ENCODE measurements at regions not wholly inside any gene's neighbourhood (a gene's known extent, or its start where the extent isn't known, plus 50 kb on each side); places are given as distances from the start of the nearest gene placed in this dataset.

- Histone ChIP-seq H3K4me1 (ENCODE audit: control insufficient read depth in 4 of 4, insufficient read depth in 4 of 4, low read length in 3 of 4) (no peaks in the 10 kb centered on the region), H3K27me3 (ENCODE audit: control insufficient read depth in 4 of 4, insufficient read depth in 4 of 4, low read length in 3 of 4) (no peaks in the 10 kb centered on the region), H3K4me3 (ENCODE audit: low read depth in 1 of 3, low read length in 3 of 3) (no peak overlapping the region), H3K9ac (ENCODE audit: low read depth in 1 of 2, low read length in 2 of 2) (no peak overlapping the region), H3K9me3 (ENCODE audit: control insufficient read depth in 4 of 4, low read length in 3 of 4) (no peaks in the 10 kb centered on the region), H3K36me3 (ENCODE audit: control insufficient read depth in 4 of 4, insufficient read depth in 3 of 4, low read depth in 1 of 4, low read length in 3 of 4) (no peaks in the 10 kb centered on the region), H3K27ac (ENCODE audit: low read depth in 1 of 2, low read length in 2 of 2) (no peak overlapping the region)
- 97% methylated on average over 1 of the region's 1 CpG for WGBS
- TF ChIP-seq JUND (IDR thresholded peaks at IDR 0.05) (no peak), FOXA1 (IDR thresholded peaks at IDR 0.05) (no peak)
- DNase-seq (ENCODE audit: low spot score): no peak
These were observed 328.8 kb upstream of the PIK3R1 start for GRCh38 chr5:67886761-67887160.

DNA sequence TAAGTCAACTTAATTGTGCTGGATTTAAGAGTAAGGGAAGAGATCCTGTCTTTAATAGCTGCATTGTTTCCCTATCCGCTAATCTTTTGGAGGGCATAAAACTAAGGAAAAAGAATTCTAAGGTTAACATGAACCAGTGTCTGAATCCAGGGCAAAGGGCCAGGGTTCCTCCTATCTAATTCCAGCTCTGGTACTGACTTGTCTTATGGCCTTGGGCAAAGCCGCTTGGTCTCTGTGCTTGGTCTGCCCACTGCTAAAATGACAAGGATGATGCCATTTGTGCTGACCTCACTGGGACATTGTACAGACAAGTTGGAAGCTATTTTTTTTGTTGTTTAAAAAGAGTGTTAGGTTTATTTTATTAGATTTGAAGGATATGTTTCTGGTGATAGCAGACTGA is 334.7 kb upstream of the PIK3R1 start:
- Histone ChIP-seq H3K9me3 (ENCODE audit: control insufficient read depth in 4 of 4, low read length in 3 of 4) (no peaks in the 10 kb centered on the region), H3K27me3 (ENCODE audit: control insufficient read depth in 4 of 4, insufficient read depth in 4 of 4, low read length in 3 of 4) (no peaks in the 10 kb centered on the region), H3K4me3 (ENCODE audit: low read depth in 1 of 3, low read length in 3 of 3) (no peak overlapping the region), H3K27ac (ENCODE audit: low read depth in 1 of 2, low read length in 2 of 2) (no peak overlapping the region), H3K4me1 (ENCODE audit: control insufficient read depth in 4 of 4, insufficient read depth in 4 of 4, low read length in 3 of 4) (no peaks in the 10 kb centered on the region), H3K9ac (ENCODE audit: low read depth in 1 of 2, low read length in 2 of 2) (no peak overlapping the region), H3K36me3 (ENCODE audit: control insufficient read depth in 4 of 4, insufficient read depth in 3 of 4, low read depth in 1 of 4, low read length in 3 of 4) (no peaks in the 10 kb centered on the region)
- 90% methylated on average over 2 of the region's 2 CpGs for WGBS
- TF ChIP-seq SP1 (IDR thresholded peaks at IDR 0.05) (no peak), MAX (IDR thresholded peaks at IDR 0.05) (no peak), HNF4G (IDR thresholded peaks at IDR 0.05) (no peak), ATF3 (IDR thresholded peaks at IDR 0.05) (no peak), RAD21 (IDR thresholded peaks at IDR 0.05) (no peak), JUND (IDR thresholded peaks at IDR 0.05) (no peak), ZBTB33 (IDR thresholded peaks at IDR 0.05) (no peak), HNF4A (conservative IDR thresholded peaks at IDR 0.05) (no peak)
- TF ChIP-seq, protein P1, sequence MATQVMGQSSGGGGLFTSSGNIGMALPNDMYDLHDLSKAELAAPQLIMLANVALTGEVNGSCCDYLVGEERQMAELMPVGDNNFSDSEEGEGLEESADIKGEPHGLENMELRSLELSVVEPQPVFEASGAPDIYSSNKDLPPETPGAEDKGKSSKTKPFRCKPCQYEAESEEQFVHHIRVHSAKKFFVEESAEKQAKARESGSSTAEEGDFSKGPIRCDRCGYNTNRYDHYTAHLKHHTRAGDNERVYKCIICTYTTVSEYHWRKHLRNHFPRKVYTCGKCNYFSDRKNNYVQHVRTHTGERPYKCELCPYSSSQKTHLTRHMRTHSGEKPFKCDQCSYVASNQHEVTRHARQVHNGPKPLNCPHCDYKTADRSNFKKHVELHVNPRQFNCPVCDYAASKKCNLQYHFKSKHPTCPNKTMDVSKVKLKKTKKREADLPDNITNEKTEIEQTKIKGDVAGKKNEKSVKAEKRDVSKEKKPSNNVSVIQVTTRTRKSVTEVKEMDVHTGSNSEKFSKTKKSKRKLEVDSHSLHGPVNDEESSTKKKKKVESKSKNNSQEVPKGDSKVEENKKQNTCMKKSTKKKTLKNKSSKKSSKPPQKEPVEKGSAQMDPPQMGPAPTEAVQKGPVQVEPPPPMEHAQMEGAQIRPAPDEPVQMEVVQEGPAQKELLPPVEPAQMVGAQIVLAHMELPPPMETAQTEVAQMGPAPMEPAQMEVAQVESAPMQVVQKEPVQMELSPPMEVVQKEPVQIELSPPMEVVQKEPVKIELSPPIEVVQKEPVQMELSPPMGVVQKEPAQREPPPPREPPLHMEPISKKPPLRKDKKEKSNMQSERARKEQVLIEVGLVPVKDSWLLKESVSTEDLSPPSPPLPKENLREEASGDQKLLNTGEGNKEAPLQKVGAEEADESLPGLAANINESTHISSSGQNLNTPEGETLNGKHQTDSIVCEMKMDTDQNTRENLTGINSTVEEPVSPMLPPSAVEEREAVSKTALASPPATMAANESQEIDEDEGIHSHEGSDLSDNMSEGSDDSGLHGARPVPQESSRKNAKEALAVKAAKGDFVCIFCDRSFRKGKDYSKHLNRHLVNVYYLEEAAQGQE (IDR thresholded peaks at IDR 0.05): no peak
- TF ChIP-seq, protein P2, sequence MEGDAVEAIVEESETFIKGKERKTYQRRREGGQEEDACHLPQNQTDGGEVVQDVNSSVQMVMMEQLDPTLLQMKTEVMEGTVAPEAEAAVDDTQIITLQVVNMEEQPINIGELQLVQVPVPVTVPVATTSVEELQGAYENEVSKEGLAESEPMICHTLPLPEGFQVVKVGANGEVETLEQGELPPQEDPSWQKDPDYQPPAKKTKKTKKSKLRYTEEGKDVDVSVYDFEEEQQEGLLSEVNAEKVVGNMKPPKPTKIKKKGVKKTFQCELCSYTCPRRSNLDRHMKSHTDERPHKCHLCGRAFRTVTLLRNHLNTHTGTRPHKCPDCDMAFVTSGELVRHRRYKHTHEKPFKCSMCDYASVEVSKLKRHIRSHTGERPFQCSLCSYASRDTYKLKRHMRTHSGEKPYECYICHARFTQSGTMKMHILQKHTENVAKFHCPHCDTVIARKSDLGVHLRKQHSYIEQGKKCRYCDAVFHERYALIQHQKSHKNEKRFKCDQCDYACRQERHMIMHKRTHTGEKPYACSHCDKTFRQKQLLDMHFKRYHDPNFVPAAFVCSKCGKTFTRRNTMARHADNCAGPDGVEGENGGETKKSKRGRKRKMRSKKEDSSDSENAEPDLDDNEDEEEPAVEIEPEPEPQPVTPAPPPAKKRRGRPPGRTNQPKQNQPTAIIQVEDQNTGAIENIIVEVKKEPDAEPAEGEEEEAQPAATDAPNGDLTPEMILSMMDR (IDR thresholded peaks at IDR 0.05; ENCODE audit: low read depth, low read length, missing input control): no peak
- DNase-seq (ENCODE audit: low spot score): no peak

DNA sequence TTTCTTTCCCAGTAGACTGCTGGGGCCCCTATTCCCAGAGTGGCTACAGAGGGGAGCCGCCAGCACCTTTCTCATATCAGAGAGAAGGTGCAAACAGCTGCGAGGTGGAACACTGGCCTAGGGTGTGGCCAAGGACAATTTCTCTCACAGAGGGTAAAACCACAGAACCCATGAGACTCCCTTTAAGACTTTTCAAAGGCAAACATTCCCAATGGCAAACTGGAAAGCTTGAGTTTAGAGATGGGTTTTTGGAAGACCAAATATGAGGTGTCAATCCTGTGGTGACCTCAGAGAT is 335.1 kb upstream of the PIK3R1 start:
- Histone ChIP-seq H3K4me1 (ENCODE audit: control insufficient read depth in 4 of 4, insufficient read depth in 4 of 4, low read length in 3 of 4) (no peaks in the 10 kb centered on the region), H3K27me3 (ENCODE audit: control insufficient read depth in 4 of 4, insufficient read depth in 4 of 4, low read length in 3 of 4) (no peaks in the 10 kb centered on the region), H3K27ac (ENCODE audit: low read depth in 1 of 2, low read length in 2 of 2) (no peak overlapping the region), H3K9ac (ENCODE audit: low read depth in 1 of 2, low read length in 2 of 2) (no peak overlapping the region), H3K9me3 (ENCODE audit: control insufficient read depth in 4 of 4, low read length in 3 of 4) (no peaks in the 10 kb centered on the region), H3K36me3 (ENCODE audit: control insufficient read depth in 4 of 4, insufficient read depth in 3 of 4, low read depth in 1 of 4, low read length in 3 of 4) (no peaks in the 10 kb centered on the region), H3K4me3 (ENCODE audit: low read depth in 1 of 3, low read length in 3 of 3) (no peak overlapping the region)
- WGBS: 91% methylated on average over 2 of the region's 2 CpGs
- no peak for DNase-seq (ENCODE audit: low spot score)
- TF ChIP-seq ZBTB33 (IDR thresholded peaks at IDR 0.05) (no peak), HNF4G (IDR thresholded peaks at IDR 0.05) (no peak), FOXA1 (IDR thresholded peaks at IDR 0.05) (no peak), SP1 (IDR thresholded peaks at IDR 0.05) (no peak), EGR1 (IDR thresholded peaks at IDR 0.05; ENCODE audit: low read depth in 2 of 2) (no peak), FOXA2 (IDR thresholded peaks at IDR 0.05) (no peak), RXRA (IDR thresholded peaks at IDR 0.05) (no peak), YY1 (IDR thresholded peaks at IDR 0.05) (no peak), NR2F2 (IDR thresholded peaks at IDR 0.05) (no peak)

Measured in liver (tissue), 8 donors.